ENCODE measurements at regions not wholly inside any gene's neighbourhood (a gene's known extent, or its start where the extent isn't known, plus 50 kb on each side); places are given as distances from the start of the nearest gene placed in this dataset.
"Not testable (repeated sequence)": the region's sequence is repeated elsewhere in the genome, so short reads cannot be mapped to it uniquely, and the experiment has no call there.

- TF ChIP-seq CTCF, POLR2A (IDR thresholded peaks at IDR 0.05): not testable (repeated sequence)
Observed at GRCh38 chr13:52234928-52235327, 75.5 kb upstream of the NEK3 start.
